ENCODE measurements at regions not wholly inside any gene's neighbourhood (a gene's known extent, or its start where the extent isn't known, plus 50 kb on each side); places are given as distances from the start of the nearest gene placed in this dataset.

GRCh38 chr17:34527908-34528470, 51.4 kb upstream of the TMEM132E start:
- no peak for DNase-seq

DNA sequence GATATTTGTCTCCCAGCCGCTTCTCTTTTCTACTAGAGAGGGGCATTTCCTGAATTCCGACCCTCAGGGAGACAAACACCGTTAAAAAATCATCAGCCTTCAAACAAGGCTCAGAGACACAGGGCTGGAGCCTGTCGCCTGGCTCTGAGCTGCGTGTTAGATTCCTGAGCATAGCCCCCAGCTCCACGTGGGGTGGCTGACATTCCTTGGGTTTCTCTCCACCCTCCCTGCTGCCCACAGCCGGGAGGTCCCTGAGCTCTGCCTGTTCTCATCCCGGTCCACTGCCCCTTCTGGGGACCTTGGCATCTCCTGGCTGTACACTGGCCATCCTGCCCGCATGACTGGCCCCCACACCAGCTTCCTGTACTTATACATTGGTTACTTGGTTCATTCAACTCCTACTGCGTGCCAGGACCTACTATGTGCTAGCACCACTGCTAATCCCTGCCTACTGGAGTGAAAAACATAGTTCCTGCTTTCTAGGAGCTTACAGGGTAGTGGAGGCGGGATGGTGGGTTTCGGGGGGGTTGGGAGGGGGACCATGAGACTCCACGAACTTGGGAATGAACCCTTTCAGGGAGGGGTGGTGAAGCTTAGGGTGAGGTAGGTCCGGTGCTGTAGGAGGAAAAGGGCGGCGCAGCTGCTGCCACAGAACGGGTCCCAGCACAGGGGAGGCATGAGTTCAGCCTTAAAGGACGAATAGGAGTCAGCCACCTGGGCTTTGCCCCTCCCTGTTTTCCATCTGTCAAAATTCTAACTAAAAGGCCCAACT, 52.1 kb upstream of the TMEM132E start:
- DNase-seq: no peak

DNA sequence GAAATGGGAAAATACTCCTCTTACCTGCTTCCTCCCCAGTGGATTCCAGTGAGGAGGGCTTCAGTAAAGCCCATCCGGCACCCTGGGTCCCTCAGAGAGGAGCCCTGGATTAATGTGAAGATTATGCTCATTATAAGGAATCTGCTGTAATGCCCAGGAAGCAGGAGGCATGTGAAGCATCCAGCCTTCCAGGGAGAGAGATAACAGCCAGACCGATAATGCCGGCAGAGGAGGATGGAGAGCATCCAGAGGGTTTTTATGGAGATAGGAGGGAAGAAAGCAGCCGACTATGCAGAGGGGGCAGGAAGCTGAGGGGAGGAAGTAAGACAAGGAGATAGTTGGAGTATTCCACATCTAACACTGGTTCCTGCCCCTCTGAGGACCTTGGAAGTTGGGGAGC, 53.7 kb upstream of the TMEM132E start:
- DNase-seq: no peak

GRCh38 chr17:34521955-34522354, 57.4 kb upstream of the TMEM132E start:
- DNase-seq: no peak

DNA sequence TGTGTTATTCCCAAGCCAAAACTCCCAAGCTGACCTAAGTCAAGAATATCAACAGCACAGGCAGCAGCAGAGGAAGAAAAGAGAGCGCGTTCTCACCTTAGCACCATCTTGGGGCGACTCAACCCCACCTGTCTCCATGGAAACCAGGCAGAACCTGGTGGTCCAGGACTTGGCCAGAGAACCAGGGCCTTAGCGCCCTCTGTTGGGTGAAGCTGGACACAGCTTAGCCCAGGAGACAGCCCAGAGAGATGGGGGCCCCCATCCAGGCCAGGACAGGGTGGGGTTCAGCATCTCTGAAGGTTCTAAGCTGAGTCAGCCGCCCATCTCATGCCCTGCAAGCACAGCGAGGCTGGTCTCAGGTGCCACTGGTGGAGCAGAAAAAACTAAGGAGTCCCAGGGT, 60.1 kb upstream of the TMEM132E start:
- no peak for DNase-seq

- no peak for DNase-seq
Measured at GRCh38 chr17:34517406-34517805, 62.0 kb upstream of the TMEM132E start.

- DNase-seq: no peak
Measured at GRCh38 chr17:34511931-34512330, 67.5 kb upstream of the TMEM132E start.

- DNase-seq: no peak
Measured at GRCh38 chr17:34511265-34511664, 68.1 kb upstream of the TMEM132E start.

DNA sequence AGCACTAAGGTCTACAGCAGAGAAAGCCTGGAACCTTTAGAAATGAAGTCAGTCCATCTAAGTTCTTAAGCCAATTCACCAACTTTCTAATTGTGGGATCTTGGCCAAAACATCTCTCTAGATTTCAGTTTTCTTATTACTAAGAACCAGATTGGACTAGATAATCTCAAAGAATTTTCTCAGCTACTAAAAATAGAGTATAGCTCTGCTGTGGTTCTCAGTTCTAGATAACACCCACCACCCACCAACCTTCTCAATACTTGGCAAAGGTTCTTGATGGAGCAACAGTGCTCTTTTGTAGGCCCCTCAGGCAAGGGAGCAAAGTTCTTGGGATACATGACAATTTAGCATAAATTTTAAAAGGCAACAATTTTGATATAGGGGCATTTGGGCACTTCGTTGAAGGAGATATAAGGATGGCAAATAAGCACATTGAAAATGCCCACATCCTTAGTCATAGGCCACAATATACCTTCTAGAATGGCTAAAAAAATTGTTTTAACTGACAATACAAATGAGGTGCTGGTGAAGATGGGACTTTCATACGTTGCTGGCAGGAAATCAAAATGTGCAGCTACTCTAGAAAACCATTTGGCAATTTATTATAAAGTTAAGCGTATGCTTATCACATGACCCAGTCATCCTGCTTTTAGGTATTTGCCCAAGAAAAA, 74.4 kb upstream of the TMEM132E start:
- DNase-seq: no peak

- no peak for DNase-seq
Measured at GRCh38 chr17:34503528-34504195, 75.7 kb upstream of the TMEM132E start.

GRCh38 chr17:34502426-34502825, 77.0 kb upstream of the TMEM132E start:
- DNase-seq: no peak

DNA sequence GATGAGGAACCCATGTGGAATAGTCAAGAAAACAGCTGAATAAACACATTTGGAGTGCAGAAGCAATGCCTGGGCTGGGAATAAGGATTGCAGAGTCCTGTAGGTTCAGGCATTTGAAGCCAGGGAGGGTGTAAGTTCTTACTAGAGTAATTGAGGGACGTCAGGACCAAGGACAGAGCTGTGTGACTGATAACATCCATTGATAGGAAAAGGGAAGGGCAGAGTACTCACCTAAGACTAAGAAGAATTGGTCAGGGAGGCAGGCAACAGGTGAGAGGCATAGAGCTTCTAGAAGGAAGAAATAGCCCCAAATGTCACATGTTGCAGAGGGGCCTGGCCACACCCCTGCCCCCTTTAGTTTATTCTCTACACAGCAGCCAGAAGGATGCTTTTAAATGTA, 79.8 kb upstream of the TMEM132E start:
- DNase-seq: no peak

DNA sequence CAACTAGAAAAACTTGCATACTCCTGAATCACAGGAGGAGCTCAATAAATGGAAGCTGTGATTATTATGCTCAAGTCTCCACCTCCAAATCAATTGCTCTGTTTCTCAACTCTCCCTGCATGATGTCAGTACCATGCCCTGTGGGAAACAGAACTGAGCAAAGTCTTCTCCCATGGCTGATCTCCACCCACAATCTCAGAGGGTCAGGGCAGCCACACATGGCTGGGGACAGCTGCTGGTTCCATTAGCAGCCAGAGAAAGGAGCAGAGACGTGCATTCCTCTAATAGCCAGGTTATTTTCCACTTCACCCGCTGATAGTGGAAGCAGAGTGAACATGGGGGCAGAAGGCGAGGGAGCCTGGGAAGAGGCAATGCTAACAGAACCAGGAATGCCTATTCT, 85.5 kb upstream of the TMEM132E start:
- DNase-seq: no peak

DNA sequence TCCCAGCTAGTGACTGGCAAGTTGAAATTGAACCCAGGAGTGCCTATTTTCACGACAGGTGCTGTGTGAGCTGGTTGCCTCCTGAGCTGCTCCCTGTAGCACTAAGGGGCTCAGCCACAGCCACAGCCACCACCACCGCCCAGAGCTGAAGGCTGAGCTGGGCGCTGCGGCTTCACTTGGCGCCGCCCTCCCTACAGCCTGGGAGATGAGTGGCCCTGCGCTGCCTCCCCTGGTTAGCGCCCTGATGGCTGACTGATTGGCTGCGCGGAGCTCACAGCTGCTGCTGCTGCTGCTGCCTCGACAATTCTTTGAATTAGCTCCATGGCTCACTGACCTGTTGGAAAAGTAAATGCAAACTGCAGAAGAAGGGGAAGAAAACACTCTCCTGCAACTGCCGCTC, 91.8 kb upstream of the TMEM132E start:
- DNase-seq: no peak

DNA sequence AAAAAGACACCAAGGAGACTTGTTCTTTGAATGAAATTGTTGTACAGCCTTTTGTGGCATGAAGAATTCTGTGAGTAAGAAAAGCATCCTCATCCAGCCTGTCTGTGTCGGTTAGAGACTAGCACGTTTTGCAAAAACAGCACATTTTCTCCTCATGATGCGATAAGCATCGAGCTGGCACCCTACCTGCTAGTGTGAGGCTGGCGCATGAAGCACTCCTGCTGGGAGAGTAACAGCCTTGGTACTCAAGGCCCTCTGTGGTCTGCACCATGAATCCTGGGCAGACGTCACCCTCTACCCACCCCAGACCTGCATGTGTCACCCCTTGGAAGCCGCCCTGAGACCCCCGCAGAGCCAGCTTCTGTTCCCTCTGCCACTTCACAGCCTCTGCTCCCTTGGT, 92.6 kb upstream of the TMEM132E start:
- DNase-seq: peak; percentile 24

GRCh38 chr17:34485999-34486398, 93.4 kb upstream of the TMEM132E start:
- DNase-seq: peak; percentile 10

GRCh38 chr17:34484193-34484733, 95.1 kb upstream of the TMEM132E start:
- DNase-seq: no peak

DNA sequence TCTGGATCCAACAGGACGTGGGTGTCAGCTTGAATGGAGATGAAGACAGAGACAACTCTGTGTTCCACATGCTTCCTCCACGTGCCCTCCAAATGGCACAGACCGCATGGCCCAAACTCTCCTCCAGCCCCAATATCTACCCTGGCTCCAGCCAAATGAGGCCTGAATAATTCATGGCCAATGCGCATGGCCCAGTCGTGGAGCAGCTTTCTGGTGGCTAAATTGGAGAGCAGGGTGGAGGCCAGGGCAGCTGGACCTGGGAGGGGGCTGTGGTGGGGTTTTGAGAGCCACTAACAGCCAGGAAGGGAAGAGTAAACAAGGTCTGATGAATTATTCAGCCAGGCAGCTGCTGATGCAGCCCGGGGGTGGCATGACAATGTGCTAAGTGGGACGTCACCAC, 96.7 kb upstream of the TMEM132E start:
- no peak for DNase-seq

DNA sequence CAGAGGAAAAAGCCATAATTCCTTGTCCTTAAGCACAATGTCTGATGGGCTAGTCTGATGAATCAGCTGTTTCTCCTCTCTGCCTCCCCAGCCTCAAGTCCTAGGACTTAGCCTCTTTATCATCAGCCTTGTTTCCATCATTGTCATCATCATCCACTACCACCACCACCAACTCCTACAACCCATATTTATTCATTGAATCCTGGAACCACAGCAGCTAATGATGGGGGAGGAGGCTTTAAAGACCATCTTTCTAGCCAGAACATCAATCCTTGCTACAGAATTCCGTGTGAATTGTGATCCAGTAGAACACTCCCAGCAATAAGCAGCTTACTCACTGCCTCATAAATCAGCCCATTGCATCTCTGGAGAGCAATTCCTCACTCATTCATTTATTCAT, 97.6 kb upstream of the TMEM132E start:
- DNase-seq: no peak

- no peak for DNase-seq
Measured at GRCh38 chr17:34479371-34479770, 100.0 kb upstream of the TMEM132E start.

- no peak for DNase-seq
Measured at GRCh38 chr17:34478244-34478643, 101.1 kb upstream of the TMEM132E start.

GRCh38 chr17:34475296-34475695, 104.1 kb upstream of the TMEM132E start:
- no peak for DNase-seq

DNA sequence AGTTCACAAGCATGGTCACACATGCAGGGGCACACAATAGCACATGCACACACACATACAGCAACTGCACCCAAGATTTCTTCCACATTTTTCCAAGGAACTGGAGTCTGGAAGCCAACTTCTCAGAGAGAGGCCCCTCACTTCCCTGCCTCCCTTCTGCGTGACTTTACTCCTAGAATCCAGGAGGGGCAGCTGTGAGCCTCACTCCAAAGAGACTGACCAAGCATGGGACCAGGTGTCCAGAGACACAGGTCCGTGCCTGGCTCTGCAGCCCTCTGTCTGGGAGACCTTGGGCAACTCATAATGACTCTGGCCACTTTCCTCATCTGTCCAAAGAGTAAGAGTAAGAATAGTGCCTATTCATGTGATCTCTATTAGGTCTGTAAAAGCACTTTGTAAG, 104.7 kb upstream of the TMEM132E start:
- no peak for DNase-seq

DNA sequence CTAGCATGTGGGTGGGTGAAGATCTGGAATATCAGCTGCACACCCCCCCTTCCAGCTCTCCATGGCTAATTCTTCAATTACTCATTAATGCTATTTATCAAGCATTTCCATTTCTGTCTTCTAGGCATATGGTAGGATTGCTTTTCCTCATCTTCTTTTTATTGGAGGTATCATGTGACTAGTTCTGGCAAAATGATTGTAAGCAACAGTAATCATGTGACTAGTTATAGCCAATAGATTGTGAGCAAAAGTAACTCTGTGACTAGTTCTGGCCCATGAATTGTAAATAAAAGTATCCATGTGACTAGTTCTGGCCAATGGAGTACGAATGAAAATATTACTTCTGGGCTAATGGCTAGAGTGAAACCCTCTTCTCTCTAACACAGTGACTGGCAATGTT, 107.0 kb upstream of the TMEM132E start:
- DNase-seq: no peak

All from right forelimb (tissue), 1 donor.